Heart left ventricle (tissue), 13 donors: ENCODE measurements at regions not wholly inside any gene's neighbourhood (a gene's known extent, or its start where the extent isn't known, plus 50 kb on each side); places are given as distances from the start of the nearest gene placed in this dataset.

Experiments used
- POLR2A ChIP-seq, 2 donors: fragments of 450-650 bp; IDR thresholded peaks; one replicate each; pipeline ENCODE4 v1.6.1; 2017; ENCODE audit warnings: antibody characterized with exemption in 2 of 2, mild to moderate bottlenecking in 2 of 2, moderate library complexity in 2 of 2
- TF ChIP-seq, protein P1 (sequence below), 12 donors: fragments of 200-600 bp; sonication (generic) in 4 of 12; IDR thresholded peaks; one replicate each; pipeline versions ENCODE4 v1.5.0 to v1.8.0; 2018 to 2022; ENCODE audit warnings: antibody characterized with exemption in 12 of 12, mild to moderate bottlenecking in 5 of 12
- donor health status: ischemic (EF 13 %, LVEDD 7.1; RV severe dilation, severe dysfunction).
- donor health status: DM: no; HTN: yes; CAD: no.
- donor health status: DM: no; HTN: no; CAD: no.
- donor health status: ischemic (EF 25% LVEDD 6.9; RV normal size, moderate dysfunction).
- donor health status: ischemic (EF 25% LVEDD 5.7; RV mildly dilated, moderate dysfunction).
- donor health status: ischemic (EF 35%, LVEDD 5.7; RV mildly dilated, moderate dysfunction).
- donor health status: nonischemic (EF 11% LVEDD 7.7; RV severe dilation, severe dysfunction).
- donor health status: DM: yes; HTN: yes; CAD: no.
- donor health status: PGD.
- donor health status: ischemic (EF 29% LVEDD 5.4; RV normal size, mild dysfunction).
- donor health status: nonischemic (EF 23%, LVEDD 6.1; RV moderate dilation, normal function).

- TF ChIP-seq, protein P1, sequence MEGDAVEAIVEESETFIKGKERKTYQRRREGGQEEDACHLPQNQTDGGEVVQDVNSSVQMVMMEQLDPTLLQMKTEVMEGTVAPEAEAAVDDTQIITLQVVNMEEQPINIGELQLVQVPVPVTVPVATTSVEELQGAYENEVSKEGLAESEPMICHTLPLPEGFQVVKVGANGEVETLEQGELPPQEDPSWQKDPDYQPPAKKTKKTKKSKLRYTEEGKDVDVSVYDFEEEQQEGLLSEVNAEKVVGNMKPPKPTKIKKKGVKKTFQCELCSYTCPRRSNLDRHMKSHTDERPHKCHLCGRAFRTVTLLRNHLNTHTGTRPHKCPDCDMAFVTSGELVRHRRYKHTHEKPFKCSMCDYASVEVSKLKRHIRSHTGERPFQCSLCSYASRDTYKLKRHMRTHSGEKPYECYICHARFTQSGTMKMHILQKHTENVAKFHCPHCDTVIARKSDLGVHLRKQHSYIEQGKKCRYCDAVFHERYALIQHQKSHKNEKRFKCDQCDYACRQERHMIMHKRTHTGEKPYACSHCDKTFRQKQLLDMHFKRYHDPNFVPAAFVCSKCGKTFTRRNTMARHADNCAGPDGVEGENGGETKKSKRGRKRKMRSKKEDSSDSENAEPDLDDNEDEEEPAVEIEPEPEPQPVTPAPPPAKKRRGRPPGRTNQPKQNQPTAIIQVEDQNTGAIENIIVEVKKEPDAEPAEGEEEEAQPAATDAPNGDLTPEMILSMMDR (IDR thresholded peaks at IDR 0.05): no peak
- TF ChIP-seq POLR2A (IDR thresholded peaks at IDR 0.05): no peak
Observed at GRCh38 chr6:108751851-108752732, 96.1 kb upstream of the ARMC2 start.
